ENCODE measurements at regions not wholly inside any gene's neighbourhood (a gene's known extent, or its start where the extent isn't known, plus 50 kb on each side); places are given as distances from the start of the nearest gene placed in this dataset.

GRCh38 chr15:101540480-101541239 lies 51.2 kb upstream of the PCSK6 start:
- Mint-ChIP-seq H3K9me3 (no peaks in the 10 kb centered on the region), H3K27ac (no peak overlapping the region), H3K36me3 (no peaks in the 10 kb centered on the region)
- ATAC-seq (no peak), DNase-seq (ENCODE audit: low spot score in 2 of 2) (peak in 1 of 2 donors; percentile 46)

GRCh38 chr15:101539930-101540329 lies 50.4 kb upstream of the PCSK6 start:
- no peak for DNase-seq (ENCODE audit: low spot score in 2 of 2)
- H3K27ac Mint-ChIP-seq = no peak overlapping the region
- no peak for ATAC-seq
- H3K9me3 Mint-ChIP-seq = no peaks in the 10 kb centered on the region
- no peaks in the 10 kb centered on the region for H3K36me3 Mint-ChIP-seq

GRCh38 chr15:101539492-101539891 lies 50.0 kb upstream of the PCSK6 start:
- Mint-ChIP-seq H3K36me3 (no peaks in the 10 kb centered on the region), H3K9me3 (no peaks in the 10 kb centered on the region), H3K27ac (no peak overlapping the region)
- ATAC-seq (no peak), DNase-seq (ENCODE audit: low spot score in 2 of 2) (peak in 1 of 2 donors; percentile 28)
